ENCODE measurements at regions not wholly inside any gene's neighbourhood (a gene's known extent, or its start where the extent isn't known, plus 50 kb on each side); places are given as distances from the start of the nearest gene placed in this dataset.

- TF ChIP-seq BHLHE40 (IDR thresholded peaks at IDR 0.05; ENCODE audit: borderline replicate concordance), result no peak
- no peak for TF ChIP-seq LEF1 (IDR thresholded peaks at IDR 0.05; ENCODE audit: borderline replicate concordance)
- TF ChIP-seq CTBP1 (IDR thresholded peaks at IDR 0.05; ENCODE audit: borderline replicate concordance), result no peak
- TF ChIP-seq L3MBTL2 (conservative IDR thresholded peaks at IDR 0.05), result no peak
- no peak for TF ChIP-seq FOXM1 (IDR thresholded peaks at IDR 0.05; ENCODE audit: borderline replicate concordance)
- no peak for TF ChIP-seq ZNF384 (IDR thresholded peaks at IDR 0.05)
Measured at GRCh38 chr12:75708802-75709201, 197.4 kb upstream of the KRR1 start.
